Esophagus squamous epithelium (tissue), 5 donors: ENCODE measurements at regions not wholly inside any gene's neighbourhood (a gene's known extent, or its start where the extent isn't known, plus 50 kb on each side); places are given as distances from the start of the nearest gene placed in this dataset.
"Not testable (repeated sequence)": the region's sequence is repeated elsewhere in the genome, so short reads cannot be mapped to it uniquely, and the experiment has no call there.

Source experiments
- DNase-seq: peaks from one replicate; lab custom pipeline; 2025; lab: John Stamatoyannopoulos, UW
- H3K27ac ChIP-seq, 4 donors: fragments of 200-600 bp; sonication (generic); one replicate each; pipeline ENCODE4 v1.5.1; 2016 to 2019; ENCODE audit warnings: mild to moderate bottlenecking in 1 of 4
- H3K27me3 ChIP-seq, 4 donors: fragments of 200-600 bp; sonication (generic); 1 replicate in 3 of 4; 2 replicates in 1 of 4; pipeline versions ENCODE4 v1.5.1 to v1.6.0; 2017 to 2021; ENCODE audit warnings: antibody characterized with exemption in 1 of 4
- H3K36me3 ChIP-seq, 3 donors: fragments of 200-600 bp; sonication (generic); one replicate each; pipeline ENCODE4 v1.5.1; 2016 to 2019
- H3K4me1 ChIP-seq, 3 donors: fragments of 200-600 bp; sonication (generic); one replicate each; pipeline ENCODE4 v1.5.1; 2017 to 2019
- H3K4me3 ChIP-seq, 4 donors: fragments of 200-600 bp; sonication (generic); 1 replicate in 3 of 4; 2 replicates in 1 of 4; pipeline ENCODE4 v1.5.1; 2016 to 2019; ENCODE audit warnings: mild to moderate bottlenecking in 2 of 4, moderate library complexity in 1 of 4
- H3K9me3 ChIP-seq, 3 donors: fragments of 200-600 bp; sonication (generic); one replicate each; pipeline ENCODE4 v1.5.1; 2016 to 2019
- POLR2A ChIP-seq, 4 donors: fragments of 450-650 bp; IDR thresholded peaks; one replicate each; pipeline ENCODE4 v1.6.1; 2017; ENCODE audit warnings: antibody characterized with exemption in 4 of 4, mild to moderate bottlenecking in 4 of 4, moderate library complexity in 3 of 4
- WGBS, 2 donors: methylation state at CpG; one replicate each; pipeline ENCODE4 v1.1.5; 2018; 5-methylcytosine and 5-hydroxymethylcytosine counted together
- intact Hi-C: fragments of 100-400 bp; cut with DNase I; formaldehyde crosslinking; loops from one replicate; pipeline ENCODE4 v1.15.0; 2022
- TF ChIP-seq, protein P1 (sequence below), 6 experiments: fragments of 450-650 bp in 4 of 6; fragments of 200-600 bp in 2 of 6; sonication (generic) in 2 of 6; IDR thresholded peaks; one replicate each; pipeline ENCODE4 v1.5.1; 2016 to 2019; ENCODE audit warnings: antibody characterized with exemption in 6 of 6, mild to moderate bottlenecking in 4 of 6, moderate library complexity in 4 of 6
- donor health status: DM: yes; HTN: yes; CAD: no.

- H3K27ac ChIP-seq, result no peak overlapping the region
- no peak for TF ChIP-seq POLR2A (IDR thresholded peaks at IDR 0.05)
- TF ChIP-seq, protein P1, sequence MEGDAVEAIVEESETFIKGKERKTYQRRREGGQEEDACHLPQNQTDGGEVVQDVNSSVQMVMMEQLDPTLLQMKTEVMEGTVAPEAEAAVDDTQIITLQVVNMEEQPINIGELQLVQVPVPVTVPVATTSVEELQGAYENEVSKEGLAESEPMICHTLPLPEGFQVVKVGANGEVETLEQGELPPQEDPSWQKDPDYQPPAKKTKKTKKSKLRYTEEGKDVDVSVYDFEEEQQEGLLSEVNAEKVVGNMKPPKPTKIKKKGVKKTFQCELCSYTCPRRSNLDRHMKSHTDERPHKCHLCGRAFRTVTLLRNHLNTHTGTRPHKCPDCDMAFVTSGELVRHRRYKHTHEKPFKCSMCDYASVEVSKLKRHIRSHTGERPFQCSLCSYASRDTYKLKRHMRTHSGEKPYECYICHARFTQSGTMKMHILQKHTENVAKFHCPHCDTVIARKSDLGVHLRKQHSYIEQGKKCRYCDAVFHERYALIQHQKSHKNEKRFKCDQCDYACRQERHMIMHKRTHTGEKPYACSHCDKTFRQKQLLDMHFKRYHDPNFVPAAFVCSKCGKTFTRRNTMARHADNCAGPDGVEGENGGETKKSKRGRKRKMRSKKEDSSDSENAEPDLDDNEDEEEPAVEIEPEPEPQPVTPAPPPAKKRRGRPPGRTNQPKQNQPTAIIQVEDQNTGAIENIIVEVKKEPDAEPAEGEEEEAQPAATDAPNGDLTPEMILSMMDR (IDR thresholded peaks at IDR 0.05), result no peak
- WGBS, 2 donors, result 69 to 72% methylated on average over 15 to 16 of the region's 16 CpGs
- H3K4me3 ChIP-seq, result no peak overlapping the region
- H3K4me1 ChIP-seq, result no peaks in the 10 kb centered on the region
- no peak for DNase-seq
- H3K27me3 ChIP-seq, result peaks cover 0 to 29% (median 0%) of the 10 kb centered on the region in 4 donors
- intact Hi-C loops, result no loop called here
- no peaks in the 10 kb centered on the region for H3K36me3 ChIP-seq
- no peaks in the 10 kb centered on the region for H3K9me3 ChIP-seq
Measured at GRCh38 chr14:95620659-95621059, 65.6 kb upstream of the TCL1B start.

DNA sequence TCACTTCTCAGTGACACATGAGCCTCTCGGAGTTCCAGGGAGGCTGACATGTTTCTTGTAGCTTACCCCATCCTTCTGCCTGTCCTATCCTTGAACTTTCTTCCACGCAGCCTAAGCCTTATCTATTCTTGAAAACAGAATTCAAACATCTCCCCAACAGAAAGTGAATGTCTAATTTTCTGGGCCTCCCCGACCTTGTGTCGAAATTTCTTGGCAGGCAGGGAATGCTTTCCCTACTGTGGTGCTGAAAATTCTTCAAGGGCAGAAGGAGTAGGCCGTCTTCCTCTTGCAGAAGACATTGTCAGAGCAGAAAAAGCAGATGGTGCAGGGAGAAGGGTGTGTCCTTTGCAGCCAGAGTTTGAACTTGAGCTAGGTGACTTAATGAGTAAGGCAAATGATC lies 63.0 kb upstream of the TCL1B start:
- H3K36me3 ChIP-seq, result no peaks in the 10 kb centered on the region
- DNase-seq, result no peak
- no peaks in the 10 kb centered on the region for H3K4me1 ChIP-seq
- no peak for TF ChIP-seq POLR2A (IDR thresholded peaks at IDR 0.05)
- TF ChIP-seq, protein P1 (IDR thresholded peaks at IDR 0.05), result no peak
- H3K27me3 ChIP-seq, result peaks cover 0 to 21% (median 0%) of the 10 kb centered on the region in 4 donors
- H3K4me3 ChIP-seq, result no peak overlapping the region
- intact Hi-C loops, result no loop called here
- H3K9me3 ChIP-seq, result no peaks in the 10 kb centered on the region
- H3K27ac ChIP-seq, result no peak overlapping the region
- WGBS, 2 donors, result 53 to 73% methylated on average over 4 to 5 of the region's 5 CpGs

DNA sequence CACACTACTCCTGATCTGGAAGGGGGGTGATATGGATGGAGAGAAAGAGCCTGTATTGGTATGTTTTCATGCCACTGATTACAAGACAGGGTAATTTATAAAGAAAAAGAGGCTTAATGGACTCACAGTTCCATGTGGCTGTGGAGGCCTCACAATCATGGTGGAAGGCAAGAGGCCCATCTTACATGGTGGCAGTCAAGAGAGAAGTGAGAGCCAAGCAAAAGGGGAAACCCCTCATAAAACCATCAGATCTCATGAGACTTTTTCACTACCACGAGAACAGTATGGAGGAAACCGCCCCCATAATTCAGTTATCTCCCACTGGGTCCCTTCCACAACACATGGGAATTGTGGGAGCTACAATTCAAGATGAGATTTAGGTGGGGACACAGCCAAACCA lies 60.5 kb upstream of the TCL1B start:
- DNase-seq, H3K4me1 ChIP-seq, intact Hi-C loops, H3K36me3 ChIP-seq, H3K9me3 ChIP-seq, H3K4me3 ChIP-seq, H3K27ac ChIP-seq: not testable (repeated sequence)
- 58 to 75% methylated on average over 2 of the region's 2 CpGs for WGBS, 2 donors
- H3K27me3 ChIP-seq, result peaks cover 0 to 14% (median 0%) of the 10 kb centered on the region in 4 donors

DNA sequence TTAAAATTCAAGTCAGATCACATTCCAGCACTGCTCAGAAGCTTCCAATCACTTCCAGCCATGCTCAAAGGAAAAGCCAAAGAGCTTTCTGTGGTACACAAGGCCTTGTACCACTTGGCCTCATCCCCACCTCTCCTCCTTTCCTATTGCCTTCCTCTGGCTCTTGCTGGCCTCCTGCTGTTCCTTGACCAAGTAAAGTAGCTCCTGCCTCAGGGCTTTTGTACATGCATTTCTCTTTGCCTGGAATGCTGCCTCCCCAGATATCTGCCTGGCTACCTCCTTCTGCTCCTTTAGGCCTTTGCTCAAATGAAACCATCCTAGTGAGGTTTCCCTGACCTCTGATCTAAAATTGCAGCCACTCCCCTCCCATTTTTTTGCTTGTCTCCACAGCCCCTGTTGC lies 51.2 kb upstream of the TCL1B start:
- DNase-seq, result no peak
- TF ChIP-seq, protein P1 (IDR thresholded peaks at IDR 0.05), result no peak
- TF ChIP-seq POLR2A (IDR thresholded peaks at IDR 0.05), result no peak

More for the DNA sequence above, 51.2 kb upstream of the TCL1B start:
- no peaks in the 10 kb centered on the region for H3K9me3 ChIP-seq
- H3K4me1 ChIP-seq, result no peaks in the 10 kb centered on the region
- H3K27me3 ChIP-seq, result peaks cover 0 to 18% (median 0%) of the 10 kb centered on the region in 4 donors
- no peak overlapping the region for H3K4me3 ChIP-seq
- H3K27ac ChIP-seq, result no peak overlapping the region
- no peaks in the 10 kb centered on the region for H3K36me3 ChIP-seq
- intact Hi-C loops, result no loop called here
